Body of pancreas (tissue), 4 donors: ENCODE measurements at regions not wholly inside any gene's neighbourhood (a gene's known extent, or its start where the extent isn't known, plus 50 kb on each side); places are given as distances from the start of the nearest gene placed in this dataset.

Source experiments
- POLR2A ChIP-seq, 3 donors: fragments of 450-650 bp; IDR thresholded peaks; one replicate each; pipeline ENCODE4 v1.6.1; 2016; ENCODE audit warnings: antibody characterized with exemption in 3 of 3, mild to moderate bottlenecking in 2 of 3
- TF ChIP-seq, protein P1 (sequence below), 7 experiments: fragments of 450-650 bp in 4 of 7; fragments of 200-600 bp in 3 of 7; sonication (generic) in 3 of 7; IDR thresholded peaks; one replicate each; pipeline ENCODE4 v1.5.1; 2016 to 2019; ENCODE audit warnings: antibody characterized with exemption in 7 of 7

DNA sequence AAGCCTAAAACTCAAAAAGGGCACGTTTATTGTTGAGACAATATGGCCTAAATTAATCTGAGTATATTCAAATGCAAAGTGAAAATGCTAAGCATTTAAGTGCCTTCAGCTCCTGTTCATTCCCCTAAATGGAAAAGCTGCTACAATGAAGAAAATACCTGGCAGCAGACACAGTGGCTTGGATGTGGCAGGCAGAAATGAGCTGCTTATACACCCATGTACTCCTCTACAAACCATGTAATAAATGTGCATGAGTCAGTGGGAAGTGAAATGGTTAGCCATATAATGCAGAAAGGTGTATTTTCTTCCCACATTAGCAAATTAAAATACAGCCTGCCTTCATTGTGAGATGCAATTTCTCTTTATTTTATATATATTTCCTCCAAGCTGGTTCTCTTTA is 859.2 kb upstream of the SEMA6A start:
- TF ChIP-seq, protein P1, sequence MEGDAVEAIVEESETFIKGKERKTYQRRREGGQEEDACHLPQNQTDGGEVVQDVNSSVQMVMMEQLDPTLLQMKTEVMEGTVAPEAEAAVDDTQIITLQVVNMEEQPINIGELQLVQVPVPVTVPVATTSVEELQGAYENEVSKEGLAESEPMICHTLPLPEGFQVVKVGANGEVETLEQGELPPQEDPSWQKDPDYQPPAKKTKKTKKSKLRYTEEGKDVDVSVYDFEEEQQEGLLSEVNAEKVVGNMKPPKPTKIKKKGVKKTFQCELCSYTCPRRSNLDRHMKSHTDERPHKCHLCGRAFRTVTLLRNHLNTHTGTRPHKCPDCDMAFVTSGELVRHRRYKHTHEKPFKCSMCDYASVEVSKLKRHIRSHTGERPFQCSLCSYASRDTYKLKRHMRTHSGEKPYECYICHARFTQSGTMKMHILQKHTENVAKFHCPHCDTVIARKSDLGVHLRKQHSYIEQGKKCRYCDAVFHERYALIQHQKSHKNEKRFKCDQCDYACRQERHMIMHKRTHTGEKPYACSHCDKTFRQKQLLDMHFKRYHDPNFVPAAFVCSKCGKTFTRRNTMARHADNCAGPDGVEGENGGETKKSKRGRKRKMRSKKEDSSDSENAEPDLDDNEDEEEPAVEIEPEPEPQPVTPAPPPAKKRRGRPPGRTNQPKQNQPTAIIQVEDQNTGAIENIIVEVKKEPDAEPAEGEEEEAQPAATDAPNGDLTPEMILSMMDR (IDR thresholded peaks at IDR 0.05), result no peak
- TF ChIP-seq POLR2A (IDR thresholded peaks at IDR 0.05), result no peak
